ENCODE measurements at regions not wholly inside any gene's neighbourhood (a gene's known extent, or its start where the extent isn't known, plus 50 kb on each side); places are given as distances from the start of the nearest gene placed in this dataset.

DNA sequence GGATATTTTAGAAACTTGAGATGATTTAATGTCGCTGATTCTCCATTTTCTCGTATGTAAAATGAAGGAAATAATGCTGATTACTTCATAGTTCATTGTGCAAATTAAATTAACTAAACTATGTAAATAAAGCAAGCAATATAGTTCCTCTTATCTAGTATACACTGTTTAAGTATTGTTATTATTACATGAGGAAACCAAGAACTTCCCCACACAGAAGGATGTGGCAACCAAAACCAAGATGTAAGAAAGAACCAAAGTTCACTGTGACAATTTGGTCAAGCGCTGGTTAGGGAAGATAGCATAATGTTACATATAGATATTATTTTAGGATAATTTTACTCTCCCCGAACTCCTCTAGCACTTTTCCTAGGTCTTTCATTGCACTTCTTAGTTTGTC lies 103.2 kb downstream of the XKR3 start:
- TF ChIP-seq E2F4 (CRISPR knock-in tag; IDR thresholded peaks at IDR 0.05; ENCODE audit: low read depth) (no peak), STAT6 (CRISPR knock-in tag; IDR thresholded peaks at IDR 0.05) (no peak), SOX6 (IDR thresholded peaks at IDR 0.05) (no peak), GABPA (tag; conservative IDR thresholded peaks at IDR 0.05; ENCODE audit: low read depth) (no peak), ZNF384 (IDR thresholded peaks at IDR 0.05; ENCODE audit: low read depth, low read length) (no peak), ELF1 (tag; IDR thresholded peaks at IDR 0.05) (no peak)
- TF ChIP-seq, protein P1, sequence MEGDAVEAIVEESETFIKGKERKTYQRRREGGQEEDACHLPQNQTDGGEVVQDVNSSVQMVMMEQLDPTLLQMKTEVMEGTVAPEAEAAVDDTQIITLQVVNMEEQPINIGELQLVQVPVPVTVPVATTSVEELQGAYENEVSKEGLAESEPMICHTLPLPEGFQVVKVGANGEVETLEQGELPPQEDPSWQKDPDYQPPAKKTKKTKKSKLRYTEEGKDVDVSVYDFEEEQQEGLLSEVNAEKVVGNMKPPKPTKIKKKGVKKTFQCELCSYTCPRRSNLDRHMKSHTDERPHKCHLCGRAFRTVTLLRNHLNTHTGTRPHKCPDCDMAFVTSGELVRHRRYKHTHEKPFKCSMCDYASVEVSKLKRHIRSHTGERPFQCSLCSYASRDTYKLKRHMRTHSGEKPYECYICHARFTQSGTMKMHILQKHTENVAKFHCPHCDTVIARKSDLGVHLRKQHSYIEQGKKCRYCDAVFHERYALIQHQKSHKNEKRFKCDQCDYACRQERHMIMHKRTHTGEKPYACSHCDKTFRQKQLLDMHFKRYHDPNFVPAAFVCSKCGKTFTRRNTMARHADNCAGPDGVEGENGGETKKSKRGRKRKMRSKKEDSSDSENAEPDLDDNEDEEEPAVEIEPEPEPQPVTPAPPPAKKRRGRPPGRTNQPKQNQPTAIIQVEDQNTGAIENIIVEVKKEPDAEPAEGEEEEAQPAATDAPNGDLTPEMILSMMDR (IDR thresholded peaks at IDR 0.05 in 2 of 3, conservative IDR thresholded peaks at IDR 0.05 in 1 of 3; ENCODE audit: insufficient read depth in 2 of 3, low read depth in 1 of 3, low read length in 3 of 3): no peak
- TF ChIP-seq, protein P2, sequence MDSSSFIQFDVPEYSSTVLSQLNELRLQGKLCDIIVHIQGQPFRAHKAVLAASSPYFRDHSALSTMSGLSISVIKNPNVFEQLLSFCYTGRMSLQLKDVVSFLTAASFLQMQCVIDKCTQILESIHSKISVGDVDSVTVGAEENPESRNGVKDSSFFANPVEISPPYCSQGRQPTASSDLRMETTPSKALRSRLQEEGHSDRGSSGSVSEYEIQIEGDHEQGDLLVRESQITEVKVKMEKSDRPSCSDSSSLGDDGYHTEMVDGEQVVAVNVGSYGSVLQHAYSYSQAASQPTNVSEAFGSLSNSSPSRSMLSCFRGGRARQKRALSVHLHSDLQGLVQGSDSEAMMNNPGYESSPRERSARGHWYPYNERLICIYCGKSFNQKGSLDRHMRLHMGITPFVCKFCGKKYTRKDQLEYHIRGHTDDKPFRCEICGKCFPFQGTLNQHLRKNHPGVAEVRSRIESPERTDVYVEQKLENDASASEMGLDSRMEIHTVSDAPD (CRISPR knock-in tag; IDR thresholded peaks at IDR 0.05): no peak

Data from K562 (cell line).